SK-N-SH treated with all-trans-retinoic acid at 6 μM for 48 hours (cell line): ENCODE measurements at regions not wholly inside any gene's neighbourhood (a gene's known extent, or its start where the extent isn't known, plus 50 kb on each side); places are given as distances from the start of the nearest gene placed in this dataset.

Experiments
- ARNTL ChIP-seq: fragments of 450-650 bp; formaldehyde crosslinking; IDR thresholded peaks from 2 replicates; pipeline ENCODE4 v1.5.0; 2020; ENCODE audit warnings: low read depth, mild to moderate bottlenecking, moderate library complexity, borderline replicate concordance
- ISL1 ChIP-seq: fragments of 250-450 bp; sonication (Bioruptor Pico); IDR thresholded peaks from 2 replicates; pipeline ENCODE4 v2.1.2; 2022; ENCODE audit warnings: mild to moderate bottlenecking, moderate library complexity
- ZFP30 ChIP-seq: fragments of 450-650 bp; formaldehyde crosslinking; IDR thresholded peaks from 2 replicates; pipeline ENCODE4 v1.5.0; 2022; ENCODE audit warnings: mild to moderate bottlenecking, moderate library complexity
- ZNF565 ChIP-seq: fragments of 450-650 bp; formaldehyde crosslinking; conservative IDR thresholded peaks from 2 replicates; pipeline ENCODE4 v1.5.0; 2020; ENCODE audit warnings: low read depth, mild to moderate bottlenecking, moderate library complexity
- ZNF70 ChIP-seq: fragments of 450-650 bp; formaldehyde crosslinking; IDR thresholded peaks from 2 replicates; pipeline ENCODE4 v1.5.0; 2020; ENCODE audit warnings: mild to moderate bottlenecking, moderate library complexity

DNA sequence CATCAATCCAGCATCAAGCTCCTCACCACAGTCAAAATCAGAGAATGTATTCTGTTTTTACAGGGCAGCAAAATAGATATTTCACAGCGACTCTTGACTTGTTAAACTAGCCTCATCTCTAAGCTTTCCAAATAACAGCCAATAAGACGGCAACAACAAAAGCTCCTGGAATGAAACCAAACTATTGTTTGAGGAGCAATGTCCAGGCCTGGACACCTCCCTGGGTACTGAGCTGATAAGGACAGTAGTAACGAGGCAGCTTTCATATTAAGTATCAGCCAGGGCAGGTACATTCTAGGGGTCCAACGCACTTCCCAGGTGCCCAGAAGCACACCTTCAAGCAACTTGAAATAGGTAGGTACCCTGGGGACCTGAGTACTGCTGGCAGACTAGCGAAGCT lies 260.3 kb downstream of the ENC1 start:
- no peak for TF ChIP-seq ZFP30
- TF ChIP-seq ARNTL (CRISPR knock-in tag), result no peak
- TF ChIP-seq ZNF565 (CRISPR knock-in tag), result no peak
- no peak for TF ChIP-seq ZNF70 (CRISPR knock-in tag)
- TF ChIP-seq ISL1 (CRISPR knock-in tag), result no peak
